Stimulated activated memory B cell treated with anti-CD40 and anti-IgM and Interleukin-4, amounts not matched to agents 10 μg/mL and 1 μg/mL and 100 μg/mL, for 72 hours (primary cell): ENCODE measurements at regions not wholly inside any gene's neighbourhood (a gene's known extent, or its start where the extent isn't known, plus 50 kb on each side); places are given as distances from the start of the nearest gene placed in this dataset.
"Not testable (repeated sequence)": the region's sequence is repeated elsewhere in the genome, so short reads cannot be mapped to it uniquely, and the experiment has no call there.

ENCODE experiments used
- ATAC-seq: fragments of 150-1000 bp; cut with Tn5 transposase; 2 replicates; pipeline ENCODE4 v1.10.0; 2021
- H3K27ac Mint-ChIP-seq: one replicate; pipeline ENCODE4 v1.8.0; 2022; ENCODE audit warnings: mild to moderate bottlenecking, mixed read lengths
- H3K27me3 Mint-ChIP-seq: one replicate; pipeline ENCODE4 v1.8.0; 2022; ENCODE audit warnings: mixed read lengths
- H3K36me3 Mint-ChIP-seq: one replicate; pipeline ENCODE4 v1.8.0; 2022; ENCODE audit warnings: mixed read lengths
- H3K4me1 Mint-ChIP-seq: one replicate; pipeline ENCODE4 v1.8.0; 2022; ENCODE audit warnings: mixed read lengths
- H3K4me3 Mint-ChIP-seq: one replicate; pipeline ENCODE4 v1.8.0; 2022; ENCODE audit warnings: mild to moderate bottlenecking, moderate library complexity, mixed read lengths
- H3K9me3 Mint-ChIP-seq: one replicate; pipeline ENCODE4 v1.8.0; 2022; ENCODE audit warnings: mixed read lengths

GRCh38 chr10:95137990-95138625 lies 55.9 kb upstream of the ACSM6 start:
- H3K9me3 Mint-ChIP-seq, H3K4me3 Mint-ChIP-seq, H3K27me3 Mint-ChIP-seq, ATAC-seq, H3K27ac Mint-ChIP-seq, H3K4me1 Mint-ChIP-seq: not testable (repeated sequence)
- H3K36me3 Mint-ChIP-seq = peaks cover 56% of the 10 kb centered on the region

GRCh38 chr10:95134490-95134889 lies 59.5 kb upstream of the ACSM6 start:
- H3K4me3 Mint-ChIP-seq = no peak overlapping the region
- H3K36me3 Mint-ChIP-seq = peaks cover 28% of the 10 kb centered on the region
- H3K4me1 Mint-ChIP-seq = no peaks in the 10 kb centered on the region
- H3K27me3 Mint-ChIP-seq = no peaks in the 10 kb centered on the region
- ATAC-seq = no peak
- no peak overlapping the region for H3K27ac Mint-ChIP-seq
- peaks cover 3% of the 10 kb centered on the region for H3K9me3 Mint-ChIP-seq

DNA sequence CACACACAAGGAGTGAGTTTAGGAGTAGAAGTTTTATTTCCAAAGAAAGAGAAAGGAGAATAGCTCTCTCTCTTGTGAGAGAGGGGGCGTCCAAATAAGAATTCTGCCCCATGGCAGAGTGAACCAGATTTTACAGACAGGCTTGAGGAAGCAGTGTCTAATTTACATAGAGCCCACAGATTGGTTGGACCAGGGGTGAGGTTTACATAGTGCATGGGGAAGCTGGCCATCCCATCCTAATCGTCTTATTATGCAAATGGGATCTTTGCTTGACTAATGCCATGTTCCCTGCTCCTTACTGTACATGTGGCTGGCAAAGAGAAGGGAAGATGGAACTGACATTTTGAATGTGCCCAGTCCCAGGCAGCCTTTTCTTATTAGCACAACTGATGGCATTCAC lies 60.0 kb upstream of the ACSM6 start:
- no peak for ATAC-seq
- no peaks in the 10 kb centered on the region for H3K27me3 Mint-ChIP-seq
- H3K4me3 Mint-ChIP-seq = no peak overlapping the region

GRCh38 chr10:95133016-95133752 lies 60.9 kb upstream of the ACSM6 start:
- peaks cover 3% of the 10 kb centered on the region for H3K9me3 Mint-ChIP-seq
- peaks cover 27% of the 10 kb centered on the region for H3K36me3 Mint-ChIP-seq
- H3K27me3 Mint-ChIP-seq = no peaks in the 10 kb centered on the region
- no peak overlapping the region for H3K27ac Mint-ChIP-seq
- no peaks in the 10 kb centered on the region for H3K4me1 Mint-ChIP-seq
- peak; percentile 79 for ATAC-seq
- H3K4me3 Mint-ChIP-seq = no peak overlapping the region

More for the DNA sequence above, 60.0 kb upstream of the ACSM6 start:
- H3K4me1 Mint-ChIP-seq = no peaks in the 10 kb centered on the region
- peaks cover 31% of the 10 kb centered on the region for H3K36me3 Mint-ChIP-seq
- peaks cover 3% of the 10 kb centered on the region for H3K9me3 Mint-ChIP-seq
- no peak overlapping the region for H3K27ac Mint-ChIP-seq

- not testable (repeated sequence) for H3K27me3 Mint-ChIP-seq, H3K27ac Mint-ChIP-seq, H3K4me1 Mint-ChIP-seq, H3K9me3 Mint-ChIP-seq, ATAC-seq, H3K36me3 Mint-ChIP-seq, H3K4me3 Mint-ChIP-seq
These were observed 61.1 kb upstream of the CYP2C8 start for GRCh38 chr10:95130429-95130828.

GRCh38 chr10:95125582-95125981 lies 56.3 kb upstream of the CYP2C8 start:
- peaks cover 25% of the 10 kb centered on the region for H3K27me3 Mint-ChIP-seq
- H3K36me3 Mint-ChIP-seq = peaks cover 6% of the 10 kb centered on the region
- no peak overlapping the region for H3K27ac Mint-ChIP-seq
- H3K4me3 Mint-ChIP-seq = no peak overlapping the region
- no peaks in the 10 kb centered on the region for H3K4me1 Mint-ChIP-seq
- ATAC-seq = no peak
- H3K9me3 Mint-ChIP-seq = peaks cover 8% of the 10 kb centered on the region

- peaks cover 18% of the 10 kb centered on the region for H3K9me3 Mint-ChIP-seq
- no peak overlapping the region for H3K4me3 Mint-ChIP-seq
- H3K27ac Mint-ChIP-seq = no peak overlapping the region
- peaks cover 11% of the 10 kb centered on the region for H3K36me3 Mint-ChIP-seq
- H3K27me3 Mint-ChIP-seq = peaks cover 47% of the 10 kb centered on the region
- no peaks in the 10 kb centered on the region for H3K4me1 Mint-ChIP-seq
- ATAC-seq = no peak
These were observed 53.4 kb upstream of the CYP2C8 start for GRCh38 chr10:95122736-95123135.

DNA sequence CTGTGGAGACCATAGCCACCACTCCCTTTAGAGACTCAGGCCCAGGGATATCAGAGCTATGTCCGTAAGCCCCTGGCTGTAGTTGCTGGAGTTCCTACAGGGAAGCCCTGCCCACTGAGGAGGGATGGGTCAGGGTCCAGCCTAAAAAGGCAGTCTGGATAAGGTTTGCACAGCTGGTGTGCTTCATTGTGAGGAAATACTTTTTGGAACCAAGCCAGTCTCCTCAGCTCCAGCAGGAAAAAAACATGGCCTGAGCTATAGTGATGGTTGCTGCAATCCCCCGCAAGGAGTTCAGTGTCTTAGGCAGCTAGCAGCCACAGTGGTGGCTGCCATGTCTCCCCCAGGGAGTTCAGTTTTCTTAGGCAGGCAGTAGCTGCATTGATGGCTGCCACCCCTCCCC lies 52.6 kb upstream of the CYP2C8 start:
- Mint-ChIP-seq H3K27me3 (peaks cover 47% of the 10 kb centered on the region), H3K9me3 (peaks cover 19% of the 10 kb centered on the region), H3K27ac (no peak overlapping the region), H3K4me3 (no peak overlapping the region), H3K4me1 (no peaks in the 10 kb centered on the region), H3K36me3 (peaks cover 11% of the 10 kb centered on the region)
- ATAC-seq = no peak
